Stimulated activated naive CD4-positive, alpha-beta T cell (primary cell): ENCODE measurements at regions not wholly inside any gene's neighbourhood (a gene's known extent, or its start where the extent isn't known, plus 50 kb on each side); places are given as distances from the start of the nearest gene placed in this dataset.

Experiments used
- DNase-seq, 6 experiments: peaks; one replicate each; lab custom pipeline; 2025; lab: John Stamatoyannopoulos, UW

GRCh38 chr1:83028467-83028866 is 970.5 kb downstream of the TTLL7 start:
- no peak for DNase-seq

- no peak for DNase-seq
Observed at GRCh38 chr1:83027511-83027910, 971.4 kb downstream of the TTLL7 start.

- DNase-seq, result no peak
Observed at GRCh38 chr1:83026745-83027144, 972.2 kb downstream of the TTLL7 start.

- DNase-seq, result no peak
Observed at GRCh38 chr1:83024251-83024767, 974.6 kb downstream of the TTLL7 start.

- no peak for DNase-seq
Observed at GRCh38 chr1:83023212-83023611, 975.7 kb downstream of the TTLL7 start.

GRCh38 chr1:83022206-83022605 is 976.7 kb downstream of the TTLL7 start:
- no peak for DNase-seq

- DNase-seq, result no peak
Observed at GRCh38 chr1:83017701-83018100, 981.2 kb downstream of the TTLL7 start.

- no peak for DNase-seq
Observed at GRCh38 chr1:83017276-83017675, 981.7 kb downstream of the TTLL7 start.

GRCh38 chr1:83016354-83016849 is 982.5 kb downstream of the TTLL7 start:
- DNase-seq, result no peak

- no peak for DNase-seq
Observed at GRCh38 chr1:83015163-83015562, 983.8 kb downstream of the TTLL7 start.

- DNase-seq, result no peak
Observed at GRCh38 chr1:83012950-83013349, 986.0 kb downstream of the TTLL7 start.

- no peak for DNase-seq
Observed at GRCh38 chr1:83011265-83011664, 987.7 kb downstream of the TTLL7 start.

- no peak for DNase-seq
Observed at GRCh38 chr1:83006271-83006670, 992.7 kb downstream of the TTLL7 start.

- no peak for DNase-seq
Observed at GRCh38 chr1:83000286-83000685, 998.6 kb downstream of the TTLL7 start.

- no peak for DNase-seq
Observed at GRCh38 chr1:82995951-82996350, 1003.0 kb downstream of the TTLL7 start.

GRCh38 chr1:82994616-82995263 is 1004.2 kb downstream of the TTLL7 start:
- no peak for DNase-seq

- DNase-seq, result no peak
Observed at GRCh38 chr1:82991569-82991968, 1007.4 kb downstream of the TTLL7 start.

GRCh38 chr1:82979593-82980236 is 1019.2 kb downstream of the TTLL7 start:
- DNase-seq, result no peak

GRCh38 chr1:82978461-82979324 is 1020.2 kb downstream of the TTLL7 start:
- DNase-seq, result no peak

- no peak for DNase-seq
Observed at GRCh38 chr1:82972841-82973553, 1025.9 kb downstream of the TTLL7 start.

GRCh38 chr1:82969340-82969739 is 1029.6 kb downstream of the TTLL7 start:
- no peak for DNase-seq

- DNase-seq, result no peak
Observed at GRCh38 chr1:82962658-82963057, 1036.3 kb downstream of the TTLL7 start.
